ENCODE measurements at regions not wholly inside any gene's neighbourhood (a gene's known extent, or its start where the extent isn't known, plus 50 kb on each side); places are given as distances from the start of the nearest gene placed in this dataset.

- TF ChIP-seq CTCF (IDR thresholded peaks at IDR 0.05) (no peak), EP300 (IDR thresholded peaks at IDR 0.05) (no peak)
These were observed 209.8 kb downstream of the PDCD6IP start for GRCh38 chr3:34008191-34008590.

All from sigmoid colon (tissue), 4 donors.